Erythroblast (primary cell): ENCODE measurements at regions not wholly inside any gene's neighbourhood (a gene's known extent, or its start where the extent isn't known, plus 50 kb on each side); places are given as distances from the start of the nearest gene placed in this dataset.

Experiments
- GATA1 ChIP-seq: IDR thresholded peaks from 2 replicates; pipeline ENCODE4 v1.6.1; 2011; ENCODE audit warnings: low read depth, mild to moderate bottlenecking, control low read depth, low read length, moderate library complexity
- POLR2A ChIP-seq: IDR thresholded peaks from 2 replicates; pipeline ENCODE4 v1.6.1; 2011; ENCODE audit warnings: mild to moderate bottlenecking, low read length

DNA sequence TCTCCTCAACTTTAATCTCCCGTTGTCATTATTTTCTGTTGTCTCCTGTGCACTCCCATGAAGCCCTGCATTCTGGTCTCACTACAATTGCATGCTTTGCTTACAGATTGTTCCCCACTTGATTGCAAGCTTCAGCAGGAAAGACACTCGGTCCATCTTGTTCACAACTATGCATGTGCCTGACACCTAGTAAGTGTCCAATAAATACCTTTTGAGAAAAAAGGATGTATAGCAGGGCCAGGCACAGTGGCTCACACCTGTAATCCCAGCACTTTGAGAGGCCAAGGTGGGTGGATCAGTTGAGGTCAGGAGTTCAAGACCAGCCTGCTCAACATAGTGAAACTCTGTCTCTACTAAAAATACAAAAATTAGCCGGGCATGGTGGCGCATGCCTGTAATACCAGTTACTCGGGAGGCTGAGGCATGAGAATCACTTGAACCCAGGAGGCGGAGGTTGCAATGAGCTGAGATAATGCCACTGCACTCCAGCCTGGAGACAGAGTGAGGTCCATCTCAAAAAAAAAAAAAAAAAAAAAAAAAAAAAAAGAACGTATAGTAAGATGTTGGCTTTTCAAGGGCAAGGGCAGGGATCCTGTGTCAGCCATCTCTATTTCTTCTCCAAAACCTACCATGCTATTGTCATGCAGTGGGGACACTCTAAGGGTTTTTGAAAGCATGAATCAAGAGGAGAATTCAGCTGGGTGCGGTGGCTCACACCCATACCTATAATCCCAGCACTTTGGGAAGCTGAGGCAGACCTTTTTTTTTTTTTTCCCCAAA, 338.3 kb downstream of the MYCN start:
- TF ChIP-seq POLR2A = no peak
- TF ChIP-seq GATA1 = no peak
